Testis (tissue), 2 donors: ENCODE measurements at regions not wholly inside any gene's neighbourhood (a gene's known extent, or its start where the extent isn't known, plus 50 kb on each side); places are given as distances from the start of the nearest gene placed in this dataset.

Experiments
- DNase-seq: peaks from one replicate; pipeline ENCODE4 v3.0.0-alpha.2; 2019
- H3K27ac ChIP-seq, 2 donors: fragments of 200-600 bp; sonication (generic); one replicate each; pipeline ENCODE4 v1.5.1; 2019
- H3K27me3 ChIP-seq: fragments of 200-600 bp; sonication (generic); one replicate; pipeline ENCODE4 v1.5.1; 2019
- H3K36me3 ChIP-seq: fragments of 200-600 bp; sonication (generic); one replicate; pipeline ENCODE4 v1.5.1; 2017; ENCODE audit warnings: low read depth; ENCODE audit errors: missing control alignments
- H3K4me1 ChIP-seq: fragments of 200-600 bp; sonication (generic); one replicate; pipeline ENCODE4 v1.5.1; 2019
- H3K4me3 ChIP-seq, 2 donors: fragments of 200-600 bp; sonication (generic); one replicate each; pipeline ENCODE4 v1.5.1; 2017 to 2019
- H3K9me3 ChIP-seq: fragments of 200-600 bp; sonication (generic); one replicate; pipeline ENCODE4 v1.5.1; 2017
- CTCF ChIP-seq, 3 experiments: fragments of 450-650 bp in 2 of 3; fragments of 200-600 bp in 1 of 3; sonication (generic) in 1 of 3; IDR thresholded peaks; one replicate each; pipeline ENCODE4 v1.5.1; 2016 to 2019; ENCODE audit warnings: antibody characterized with exemption in 3 of 3, mild to moderate bottlenecking in 2 of 3, moderate library complexity in 1 of 3
- POLR2A ChIP-seq: fragments of 450-650 bp; IDR thresholded peaks from one replicate; pipeline ENCODE4 v1.6.1; 2017; ENCODE audit warnings: antibody characterized with exemption, mild to moderate bottlenecking, moderate library complexity
- whole genome bisulfite sequencing, 2 donors: methylation state at CpG; one replicate each; pipeline ENCODE4 v1.1.5; 2018; 5-methylcytosine and 5-hydroxymethylcytosine counted together
- intact Hi-C: fragments of 100-400 bp; cut with DNase I; formaldehyde crosslinking; loops from one replicate; pipeline ENCODE4 v1.15.1; 2023; ENCODE audit warnings: low total_unique reads

- no peak for DNase-seq
- H3K9me3 ChIP-seq, result no peaks in the 10 kb centered on the region
- intact Hi-C loops, result no loop called here
- H3K4me1 ChIP-seq, result no peaks in the 10 kb centered on the region
- no peak overlapping the region for H3K4me3 ChIP-seq
- TF ChIP-seq POLR2A (no peak), CTCF (IDR thresholded peaks at IDR 0.05) (no peak)
- no peak overlapping the region for H3K27ac ChIP-seq
- no peaks in the 10 kb centered on the region for H3K27me3 ChIP-seq
- no peaks in the 10 kb centered on the region for H3K36me3 ChIP-seq
Observed at GRCh38 chr2:138137949-138138348, 173.7 kb downstream of the HNMT start.

- intact Hi-C loops, result no loop called here
- Histone ChIP-seq H3K27me3 (no peaks in the 10 kb centered on the region), H3K4me3 (no peak overlapping the region), H3K4me1 (no peaks in the 10 kb centered on the region), H3K9me3 (no peaks in the 10 kb centered on the region), H3K36me3 (no peaks in the 10 kb centered on the region), H3K27ac (no peak overlapping the region)
- no peak for DNase-seq
- WGBS, 2 donors, result 90 to 92% methylated on average over 2 of the region's 2 CpGs
- TF ChIP-seq POLR2A (no peak), CTCF (IDR thresholded peaks at IDR 0.05) (no peak)
Observed at GRCh38 chr2:138147796-138148195, 183.5 kb downstream of the HNMT start.

GRCh38 chr2:138155304-138155703, 191.0 kb downstream of the HNMT start:
- Histone ChIP-seq H3K4me1 (no peaks in the 10 kb centered on the region), H3K27ac (no peak overlapping the region), H3K27me3 (no peaks in the 10 kb centered on the region), H3K4me3 (no peak overlapping the region), H3K36me3 (no peaks in the 10 kb centered on the region), H3K9me3 (no peaks in the 10 kb centered on the region)
- intact Hi-C loops, result no loop called here
- TF ChIP-seq CTCF (IDR thresholded peaks at IDR 0.05), result no peak
- no peak for TF ChIP-seq POLR2A
- DNase-seq, result no peak
- 90 to 96% methylated on average over 1 of the region's 1 CpG for WGBS, 2 donors

- H3K27me3 ChIP-seq, result no peaks in the 10 kb centered on the region
- H3K9me3 ChIP-seq, result no peaks in the 10 kb centered on the region
- no peak for DNase-seq
- intact Hi-C loops, result no loop called here
- H3K4me3 ChIP-seq, result no peak overlapping the region
- 90 to 94% methylated on average over 4 of the region's 4 CpGs for WGBS, 2 donors
- no peaks in the 10 kb centered on the region for H3K36me3 ChIP-seq
- no peak for TF ChIP-seq CTCF (IDR thresholded peaks at IDR 0.05)
- no peak for TF ChIP-seq POLR2A
- H3K27ac ChIP-seq, result no peak overlapping the region
- no peaks in the 10 kb centered on the region for H3K4me1 ChIP-seq
Observed at GRCh38 chr2:138157372-138157771, 193.1 kb downstream of the HNMT start.

GRCh38 chr2:138170485-138170884, 206.2 kb downstream of the HNMT start:
- Histone ChIP-seq H3K9me3 (no peaks in the 10 kb centered on the region), H3K27ac (no peak overlapping the region), H3K4me1 (no peaks in the 10 kb centered on the region), H3K36me3 (no peaks in the 10 kb centered on the region), H3K27me3 (no peaks in the 10 kb centered on the region), H3K4me3 (no peak overlapping the region)
- intact Hi-C loops, result no loop called here
- TF ChIP-seq POLR2A (no peak), CTCF (IDR thresholded peaks at IDR 0.05) (no peak)
- 71 to 80% methylated on average over 5 of the region's 5 CpGs for WGBS, 2 donors
- no peak for DNase-seq
